ENCODE measurements at regions not wholly inside any gene's neighbourhood (a gene's known extent, or its start where the extent isn't known, plus 50 kb on each side); places are given as distances from the start of the nearest gene placed in this dataset.

DNA sequence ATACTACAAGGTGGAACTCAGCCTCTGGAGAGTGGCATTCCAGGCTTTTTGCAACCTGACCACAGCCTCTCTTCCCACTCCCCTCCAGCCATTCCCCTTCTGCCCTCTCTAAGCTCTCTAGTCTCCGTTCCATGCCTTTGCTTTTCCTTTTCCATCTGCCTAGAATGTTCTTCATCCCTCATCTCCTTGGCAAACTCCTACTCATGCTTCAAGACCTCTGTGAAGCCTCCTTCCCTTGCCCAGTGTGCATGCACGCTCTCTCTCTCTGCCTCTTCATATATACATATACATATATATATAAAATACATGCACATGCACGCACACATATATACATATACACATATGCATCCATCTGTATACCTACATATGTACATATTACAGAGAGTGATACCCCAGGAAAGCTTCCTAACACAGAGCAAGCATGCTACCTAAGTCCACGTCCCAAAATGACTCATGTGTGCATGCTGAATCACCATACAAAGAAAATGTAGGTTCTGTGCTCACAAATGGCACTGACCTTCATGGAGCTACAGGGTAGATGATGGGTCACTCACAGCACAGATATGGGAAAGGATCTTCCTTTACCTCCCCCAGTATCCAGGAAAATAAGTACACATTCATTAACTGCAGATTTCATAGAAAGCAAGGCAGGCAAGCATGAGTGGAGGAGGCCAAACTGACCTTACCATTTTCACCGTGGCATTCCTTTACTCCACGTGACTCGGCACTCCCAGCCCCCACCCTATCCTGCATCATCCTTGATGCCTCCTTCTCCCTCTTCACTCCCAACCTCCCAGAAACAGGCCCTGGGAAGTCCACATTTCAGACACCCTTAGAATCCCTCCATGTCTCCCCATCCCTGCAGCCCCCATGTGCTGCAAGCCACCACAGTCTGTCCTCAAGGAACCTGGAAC is 238.4 kb upstream of the ZMIZ1 start:
- Histone ChIP-seq H3K4me1 (ENCODE audit: control insufficient read depth in 1 of 2, insufficient read depth in 2 of 2, low read depth in 1 of 2, low read length in 1 of 2) (peaks cover 0 to 15% of the 10 kb centered on the region in 2 experiments; a peak in 1 of 4 replicates), H3F3A (replicated peaks; ENCODE audit: insufficient read depth) (no peaks in the 10 kb centered on the region), H2AFZ (ENCODE audit: low read depth) (peak overlapping the region; percentile 55; the same call in 1 of the 2 replicates), H3K4me2 (peak overlapping the region; percentile 7; the same call in 1 of the 2 replicates), H4K20me1 (ENCODE audit: insufficient read depth) (no peaks in the 10 kb centered on the region), H3K9ac (no peak overlapping the region), H3K9me2 (no peaks in the 10 kb centered on the region), H3K27ac (ENCODE audit: low read depth in 2 of 2, low read length in 1 of 2) (no peak overlapping the region), H3K4me3 (ENCODE audit: low read depth in 2 of 2, low read length in 1 of 2) (no peak overlapping the region), H3K27me3 (ENCODE audit: insufficient read depth) (no peaks in the 10 kb centered on the region), H3K79me2 (ENCODE audit: insufficient read depth) (no peaks in the 10 kb centered on the region), H3K9me3 (no peaks in the 10 kb centered on the region), H3K36me3 (replicated peaks in 1 of 2; ENCODE audit: control insufficient read depth in 1 of 2, insufficient read depth in 2 of 2, low read length in 1 of 2) (no peaks in the 10 kb centered on the region)
- TF ChIP-seq FOSL2 (IDR thresholded peaks at IDR 0.05; ENCODE audit: borderline replicate concordance, low read depth) (0 out of 2 replicates have a peak, but pooled peaks have one; percentile 34), EP300 (IDR thresholded peaks at IDR 0.05; ENCODE audit: borderline replicate concordance in 1 of 2, low read depth in 1 of 2, low read length in 1 of 2) (no peak)
- ChIA-PET CTCF (no interaction called here), POLR2A (no interaction called here)
- no peak for DNase-seq
- WGBS (ENCODE audit: low lambda C conversion rate): 63% methylated on average over 7 of the region's 7 CpGs

DNA sequence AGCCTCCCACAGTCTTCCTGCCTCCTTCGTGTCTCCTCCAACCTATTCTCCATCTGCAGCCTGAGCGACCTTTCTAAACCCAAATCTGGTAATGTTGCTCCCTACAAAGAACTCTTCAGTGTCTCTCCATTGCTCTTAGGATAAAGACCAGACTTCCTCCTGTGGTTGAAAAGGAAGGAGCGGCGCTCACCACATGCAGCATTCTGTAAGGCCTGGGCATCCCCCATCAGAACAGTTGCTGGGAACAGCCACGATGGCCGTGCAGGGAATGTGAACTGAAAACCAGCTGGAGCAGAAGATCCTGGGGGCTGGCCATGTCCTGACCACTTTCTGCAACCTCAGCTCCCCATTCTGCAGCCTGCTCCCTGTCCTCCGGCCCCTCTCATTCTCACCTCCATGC is 237.8 kb upstream of the ZMIZ1 start:
- Histone ChIP-seq H3K4me2 (no peak overlapping the region), H3K9me3 (no peaks in the 10 kb centered on the region), H3K9ac (no peak overlapping the region), H3K4me3 (ENCODE audit: low read depth in 2 of 2, low read length in 1 of 2) (no peak overlapping the region), H3K27ac (ENCODE audit: low read depth in 2 of 2, low read length in 1 of 2) (no peak overlapping the region), H3K4me1 (ENCODE audit: control insufficient read depth in 1 of 2, insufficient read depth in 2 of 2, low read depth in 1 of 2, low read length in 1 of 2) (peaks cover 0 to 15% of the 10 kb centered on the region in 2 experiments; a peak in 1 of 4 replicates), H2AFZ (ENCODE audit: low read depth) (peak overlapping the region; percentile 55; the same call in 1 of the 2 replicates), H3K79me2 (ENCODE audit: insufficient read depth) (no peaks in the 10 kb centered on the region), H4K20me1 (ENCODE audit: insufficient read depth) (no peaks in the 10 kb centered on the region), H3K9me2 (no peaks in the 10 kb centered on the region), H3F3A (replicated peaks; ENCODE audit: insufficient read depth) (no peaks in the 10 kb centered on the region), H3K36me3 (replicated peaks in 1 of 2; ENCODE audit: control insufficient read depth in 1 of 2, insufficient read depth in 2 of 2, low read length in 1 of 2) (no peaks in the 10 kb centered on the region), H3K27me3 (ENCODE audit: insufficient read depth) (no peaks in the 10 kb centered on the region)
- WGBS (ENCODE audit: low lambda C conversion rate): 95% methylated on average over 5 of the region's 7 CpGs
- no peak for DNase-seq
- CTCF ChIA-PET: no interaction called here
- POLR2A ChIA-PET: no interaction called here
- TF ChIP-seq POLR2AphosphoS5 (IDR thresholded peaks at IDR 0.05; ENCODE audit: low read depth, low read length) (no peak), ZBTB33 (IDR thresholded peaks at IDR 0.05; ENCODE audit: borderline replicate concordance, low read depth) (no peak), CHD2 (IDR thresholded peaks at IDR 0.05; ENCODE audit: low read length, partially characterized antibody) (no peak), TCF12 (IDR thresholded peaks at IDR 0.05) (no peak), GABPA (IDR thresholded peaks at IDR 0.05; ENCODE audit: low read depth) (no peak), REST (IDR thresholded peaks at IDR 0.05; ENCODE audit: low read depth, low read length) (no peak), MAX (IDR thresholded peaks at IDR 0.05; ENCODE audit: low read depth) (no peak), EZH2phosphoT487 (IDR thresholded peaks at IDR 0.05; ENCODE audit: borderline replicate concordance, low read depth) (no peak), SMC3 (IDR thresholded peaks at IDR 0.05; ENCODE audit: low read depth, low read length) (no peak), TEAD4 (IDR thresholded peaks at IDR 0.05; ENCODE audit: borderline replicate concordance, insufficient read depth) (no peak), NRF1 (IDR thresholded peaks at IDR 0.05; ENCODE audit: low read depth, low read length) (no peak), ELF1 (IDR thresholded peaks at IDR 0.05) (no peak)
- TF ChIP-seq, protein P1, sequence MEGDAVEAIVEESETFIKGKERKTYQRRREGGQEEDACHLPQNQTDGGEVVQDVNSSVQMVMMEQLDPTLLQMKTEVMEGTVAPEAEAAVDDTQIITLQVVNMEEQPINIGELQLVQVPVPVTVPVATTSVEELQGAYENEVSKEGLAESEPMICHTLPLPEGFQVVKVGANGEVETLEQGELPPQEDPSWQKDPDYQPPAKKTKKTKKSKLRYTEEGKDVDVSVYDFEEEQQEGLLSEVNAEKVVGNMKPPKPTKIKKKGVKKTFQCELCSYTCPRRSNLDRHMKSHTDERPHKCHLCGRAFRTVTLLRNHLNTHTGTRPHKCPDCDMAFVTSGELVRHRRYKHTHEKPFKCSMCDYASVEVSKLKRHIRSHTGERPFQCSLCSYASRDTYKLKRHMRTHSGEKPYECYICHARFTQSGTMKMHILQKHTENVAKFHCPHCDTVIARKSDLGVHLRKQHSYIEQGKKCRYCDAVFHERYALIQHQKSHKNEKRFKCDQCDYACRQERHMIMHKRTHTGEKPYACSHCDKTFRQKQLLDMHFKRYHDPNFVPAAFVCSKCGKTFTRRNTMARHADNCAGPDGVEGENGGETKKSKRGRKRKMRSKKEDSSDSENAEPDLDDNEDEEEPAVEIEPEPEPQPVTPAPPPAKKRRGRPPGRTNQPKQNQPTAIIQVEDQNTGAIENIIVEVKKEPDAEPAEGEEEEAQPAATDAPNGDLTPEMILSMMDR (IDR thresholded peaks at IDR 0.05): no peak
- TF ChIP-seq, protein P2, sequence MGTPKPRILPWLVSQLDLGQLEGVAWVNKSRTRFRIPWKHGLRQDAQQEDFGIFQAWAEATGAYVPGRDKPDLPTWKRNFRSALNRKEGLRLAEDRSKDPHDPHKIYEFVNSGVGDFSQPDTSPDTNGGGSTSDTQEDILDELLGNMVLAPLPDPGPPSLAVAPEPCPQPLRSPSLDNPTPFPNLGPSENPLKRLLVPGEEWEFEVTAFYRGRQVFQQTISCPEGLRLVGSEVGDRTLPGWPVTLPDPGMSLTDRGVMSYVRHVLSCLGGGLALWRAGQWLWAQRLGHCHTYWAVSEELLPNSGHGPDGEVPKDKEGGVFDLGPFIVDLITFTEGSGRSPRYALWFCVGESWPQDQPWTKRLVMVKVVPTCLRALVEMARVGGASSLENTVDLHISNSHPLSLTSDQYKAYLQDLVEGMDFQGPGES (IDR thresholded peaks at IDR 0.05; ENCODE audit: low read depth, low read length): no peak
